Gastroesophageal sphincter (tissue), 4 donors: ENCODE measurements at regions not wholly inside any gene's neighbourhood (a gene's known extent, or its start where the extent isn't known, plus 50 kb on each side); places are given as distances from the start of the nearest gene placed in this dataset.
"Not testable (repeated sequence)": the region's sequence is repeated elsewhere in the genome, so short reads cannot be mapped to it uniquely, and the experiment has no call there.

ENCODE experiments used
- ATAC-seq: fragments of 150-250 bp; one replicate; pipeline ENCODE4 v1.9.1; 2016; ENCODE audit warnings: mild to moderate bottlenecking, moderate library complexity
- H3K27ac ChIP-seq, 4 donors: fragments of 200-600 bp; sonication (generic) in 3 of 4; 1 replicate in 3 of 4; 2 replicates in 1 of 4; pipeline ENCODE4 v1.5.1; 2016 to 2019
- H3K27me3 ChIP-seq: fragments of 200-600 bp; sonication (generic); one replicate; pipeline ENCODE4 v1.5.1; 2019
- H3K36me3 ChIP-seq, 2 donors: fragments of 200-600 bp; sonication (generic); one replicate each; pipeline ENCODE4 v1.5.1; 2019; ENCODE audit warnings: control low read depth in 1 of 2
- H3K4me1 ChIP-seq, 3 donors: fragments of 200-600 bp; sonication (generic); 1 replicate in 2 of 3; 2 replicates in 1 of 3; pipeline ENCODE4 v1.5.1; 2016 to 2019; ENCODE audit warnings: control low read depth in 2 of 3
- H3K4me3 ChIP-seq, 2 donors: fragments of 200-600 bp; sonication (generic); one replicate each; pipeline ENCODE4 v1.5.1; 2019; ENCODE audit warnings: mild to moderate bottlenecking in 1 of 2, moderate library complexity in 1 of 2
- H3K9me3 ChIP-seq, 3 donors: fragments of 200-600 bp; sonication (generic); one replicate each; pipeline ENCODE4 v1.5.1; 2017 to 2019; ENCODE audit warnings: control low read depth in 2 of 3
- CTCF ChIP-seq, 4 experiments: fragments of 200-600 bp in 2 of 4; fragments of 450-650 bp in 2 of 4; sonication (generic) in 1 of 4; IDR thresholded peaks; one replicate each; pipeline ENCODE4 v1.5.1; 2017 to 2019; ENCODE audit warnings: antibody characterized with exemption in 4 of 4, mild to moderate bottlenecking in 2 of 4, moderate library complexity in 2 of 4
- EP300 ChIP-seq: sonication (generic); formaldehyde crosslinking; IDR thresholded peaks from one replicate; pipeline ENCODE4 v1.6.1; 2017; ENCODE audit warnings: antibody characterized with exemption, mild to moderate bottlenecking
- POLR2A ChIP-seq, 2 donors: fragments of 450-650 bp; IDR thresholded peaks; one replicate each; pipeline ENCODE4 v1.6.1; 2017; ENCODE audit warnings: antibody characterized with exemption in 2 of 2, mild to moderate bottlenecking in 2 of 2, moderate library complexity in 1 of 2
- POLR2AphosphoS5 ChIP-seq: sonication (generic); formaldehyde crosslinking; IDR thresholded peaks from one replicate; pipeline ENCODE4 v1.6.1; 2017; ENCODE audit warnings: antibody characterized with exemption
- WGBS, 2 donors: methylation state at CpG; one replicate each; pipeline ENCODE4 v1.1.5; 2018; ENCODE audit warnings: low coverage in 1 of 2; 5-methylcytosine and 5-hydroxymethylcytosine counted together

- Histone ChIP-seq H3K4me1 (no peaks in the 10 kb centered on the region), H3K27ac (no peak overlapping the region), H3K27me3 (peaks cover 4% of the 10 kb centered on the region), H3K4me3 (no peak overlapping the region), H3K36me3 (no peaks in the 10 kb centered on the region), H3K9me3 (peaks cover 0 to 15% (median 0%) of the 10 kb centered on the region in 3 donors)
- ATAC-seq: no peak
- TF ChIP-seq CTCF (IDR thresholded peaks at IDR 0.05) (no peak), EP300 (no peak), POLR2AphosphoS5 (no peak), POLR2A (IDR thresholded peaks at IDR 0.05) (no peak)
- WGBS, 2 donors: 64 to 100% methylated on average over 1 to 2 of the region's 15 CpGs
These were observed 401.8 kb downstream of the SRGAP2C start for GRCh38 chr1:121586369-121587229.

GRCh38 chr1:121587230-121587569, 402.4 kb downstream of the SRGAP2C start:
- peaks cover 0 to 9% (median 0%) of the 10 kb centered on the region in 3 donors for H3K9me3 ChIP-seq
- H3K36me3 ChIP-seq: no peaks in the 10 kb centered on the region
- WGBS, 2 donors: 100% methylated on average over 1 of the region's 5 CpGs; no CpG with 5 or more reads in 1 of the 2 donors
- peaks cover 4% of the 10 kb centered on the region for H3K27me3 ChIP-seq
- no peak overlapping the region for H3K27ac ChIP-seq
- no peaks in the 10 kb centered on the region for H3K4me1 ChIP-seq
- no peak for ATAC-seq
- no peak for TF ChIP-seq CTCF (IDR thresholded peaks at IDR 0.05)
- TF ChIP-seq EP300: no peak
- TF ChIP-seq POLR2AphosphoS5: no peak
- no peak for TF ChIP-seq POLR2A (IDR thresholded peaks at IDR 0.05)
- H3K4me3 ChIP-seq: no peak overlapping the region

GRCh38 chr1:121587777-121588176, 403.0 kb downstream of the SRGAP2C start:
- Histone ChIP-seq H3K27ac (no peak overlapping the region), H3K4me3 (no peak overlapping the region), H3K4me1 (no peaks in the 10 kb centered on the region), H3K9me3 (peaks cover 0 to 3% (median 0%) of the 10 kb centered on the region in 3 donors), H3K27me3 (peaks cover 4% of the 10 kb centered on the region), H3K36me3 (no peaks in the 10 kb centered on the region)
- no peak for ATAC-seq
- TF ChIP-seq EP300 (no peak), POLR2A (IDR thresholded peaks at IDR 0.05) (no peak), POLR2AphosphoS5 (no peak)

- Histone ChIP-seq H3K27ac (no peak overlapping the region), H3K36me3 (no peaks in the 10 kb centered on the region), H3K9me3 (no peaks in the 10 kb centered on the region), H3K27me3 (no peaks in the 10 kb centered on the region), H3K4me3 (no peak overlapping the region), H3K4me1 (no peaks in the 10 kb centered on the region)
- no peak for ATAC-seq
- TF ChIP-seq EP300: no peak
- no peak for TF ChIP-seq CTCF (IDR thresholded peaks at IDR 0.05)
- no peak for TF ChIP-seq POLR2AphosphoS5
- no peak for TF ChIP-seq POLR2A (IDR thresholded peaks at IDR 0.05)
- WGBS, 2 donors: 54% methylated on average over 3 of the region's 3 CpGs
These were observed 409.3 kb downstream of the SRGAP2C start for GRCh38 chr1:121594096-121594495.

- ATAC-seq: no peak
- no peak overlapping the region for H3K27ac ChIP-seq
- no peak overlapping the region for H3K4me3 ChIP-seq
- no peaks in the 10 kb centered on the region for H3K36me3 ChIP-seq
- TF ChIP-seq EP300 (no peak), CTCF (IDR thresholded peaks at IDR 0.05) (no peak), POLR2A (IDR thresholded peaks at IDR 0.05) (no peak), POLR2AphosphoS5 (no peak)
- no peaks in the 10 kb centered on the region for H3K27me3 ChIP-seq
- no peaks in the 10 kb centered on the region for H3K4me1 ChIP-seq
- no peaks in the 10 kb centered on the region for H3K9me3 ChIP-seq
These were observed 410.3 kb downstream of the SRGAP2C start for GRCh38 chr1:121595089-121595488.

- H3K4me1 ChIP-seq: not testable (repeated sequence)
These were observed 420.2 kb downstream of the SRGAP2C start for GRCh38 chr1:121604843-121605444.

GRCh38 chr1:121607499-121607898, 422.7 kb downstream of the SRGAP2C start:
- H3K4me1 ChIP-seq, H3K9me3 ChIP-seq, H3K27me3 ChIP-seq, ATAC-seq, H3K36me3 ChIP-seq, H3K4me3 ChIP-seq, H3K27ac ChIP-seq: not testable (repeated sequence)
- WGBS, 2 donors: no CpG with 5 or more reads among the region's 2 CpGs

More at GRCh38 chr1:121604843-121605444, 420.2 kb downstream of the SRGAP2C start:
- not testable (repeated sequence) for H3K9me3 ChIP-seq, H3K27me3 ChIP-seq, ATAC-seq, H3K36me3 ChIP-seq, H3K27ac ChIP-seq, H3K4me3 ChIP-seq
- WGBS, 2 donors: no CpG with 5 or more reads among the region's 3 CpGs
